ENCODE measurements at regions not wholly inside any gene's neighbourhood (a gene's known extent, or its start where the extent isn't known, plus 50 kb on each side); places are given as distances from the start of the nearest gene placed in this dataset.
"Not testable (repeated sequence)": the region's sequence is repeated elsewhere in the genome, so short reads cannot be mapped to it uniquely, and the experiment has no call there.

DNA sequence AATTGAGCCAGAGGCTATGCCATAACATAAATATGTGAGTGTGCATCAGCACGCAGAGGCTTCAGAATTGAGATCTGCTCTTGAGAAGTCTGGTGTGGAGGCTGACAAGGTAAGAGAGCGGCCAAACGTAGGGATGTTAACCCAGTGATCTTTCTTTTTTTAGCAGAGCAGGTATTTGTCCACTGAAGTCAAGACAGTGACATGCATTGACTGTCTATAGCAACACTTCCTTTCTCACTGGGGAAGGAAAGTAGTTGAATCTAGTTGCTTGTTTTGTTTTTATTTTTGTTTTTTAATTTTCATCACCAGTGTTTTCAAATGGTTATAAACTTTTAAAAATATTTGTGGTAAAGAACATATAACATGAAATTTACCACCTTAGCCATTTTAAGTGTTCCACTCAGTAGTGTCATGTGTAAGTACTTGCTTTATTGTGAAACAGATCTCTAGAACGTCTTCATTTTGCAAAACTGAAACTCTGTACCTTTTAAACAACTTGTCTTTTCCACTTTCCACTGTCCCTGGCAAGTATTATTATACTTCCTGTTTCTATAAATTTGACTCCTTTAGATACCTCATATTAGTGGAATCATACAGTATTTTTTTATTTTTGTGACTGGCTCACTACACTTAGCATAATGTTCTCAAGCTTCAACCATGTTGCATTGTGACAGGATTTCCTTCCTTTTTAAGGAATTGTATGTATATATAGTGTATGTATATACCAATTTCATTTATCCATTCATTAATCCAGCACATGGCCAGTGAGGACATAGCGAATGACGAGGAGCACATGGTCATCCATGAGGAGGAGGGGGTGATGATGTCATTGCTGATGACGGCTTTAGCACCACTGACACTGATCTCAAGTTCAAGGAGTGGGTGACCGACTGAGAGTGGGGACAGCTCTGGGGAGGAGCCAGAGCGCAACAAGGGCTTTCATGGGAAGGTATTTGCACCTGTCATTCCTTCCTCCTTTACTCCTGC lies 80.7 kb upstream of the FABP2 start:
- H3K4me2 ChIP-seq (replicated peaks; ENCODE audit: extremely low read depth, low read length, poor library complexity, severe bottlenecking); H3K9me3 Mint-ChIP-seq; H3K4me1 ChIP-seq (ENCODE audit: control insufficient read depth in 1 of 2, insufficient read depth in 2 of 2, low read length in 2 of 2); H4K20me1 ChIP-seq (ENCODE audit: insufficient read depth, low read length); H3K4me1 Mint-ChIP-seq; H3K4me3 ChIP-seq (replicated peaks in 1 of 3; ENCODE audit: low read depth in 2 of 3, low read length in 3 of 3); H3K27me3 ChIP-seq (ENCODE audit: control insufficient read depth in 2 of 2, insufficient read depth in 2 of 2, low read length in 2 of 2); H3K36me3 ChIP-seq (replicated peaks in 1 of 2; ENCODE audit: control insufficient read depth in 1 of 2, insufficient read depth in 2 of 2, low read length in 2 of 2); H2AFZ ChIP-seq (ENCODE audit: insufficient read depth, low read depth, low read length, poor library complexity, severe bottlenecking); H3K4me3 Mint-ChIP-seq; H3K27ac ChIP-seq (ENCODE audit: low read depth in 1 of 2, low read length in 2 of 2); H3K27me3 Mint-ChIP-seq (ENCODE audit: low read depth in 3 of 3); H3K79me2 ChIP-seq (ENCODE audit: insufficient read depth, low read length); DNase-seq; intact Hi-C loops (cut with micrococcal nuclease); H3K9me3 ChIP-seq (replicated peaks in 1 of 2; ENCODE audit: control insufficient read depth in 1 of 2, insufficient read depth in 1 of 2, low read length in 2 of 2); H3K9ac ChIP-seq (ENCODE audit: insufficient read depth, low read length, poor library complexity, severe bottlenecking); H3K36me3 Mint-ChIP-seq: not testable (repeated sequence)
- WGBS (ENCODE audit: insufficient coverage), result 100% methylated on average over 2 of the region's 9 CpGs
- H3K27ac Mint-ChIP-seq, result peak overlapping the region in 3 of 7 donors; percentile 2 to 56 (median 21)

- H2AFZ ChIP-seq (ENCODE audit: insufficient read depth, low read depth, low read length, poor library complexity, severe bottlenecking); H3K9ac ChIP-seq (ENCODE audit: insufficient read depth, low read length, poor library complexity, severe bottlenecking); H3K27me3 Mint-ChIP-seq (ENCODE audit: low read depth in 3 of 3); H4K20me1 ChIP-seq (ENCODE audit: insufficient read depth, low read length); H3K4me2 ChIP-seq (replicated peaks; ENCODE audit: extremely low read depth, low read length, poor library complexity, severe bottlenecking); intact Hi-C loops (cut with micrococcal nuclease); H3K79me2 ChIP-seq (ENCODE audit: insufficient read depth, low read length); H3K4me1 Mint-ChIP-seq; H3K9me3 Mint-ChIP-seq; H3K36me3 ChIP-seq (replicated peaks in 1 of 2; ENCODE audit: control insufficient read depth in 1 of 2, insufficient read depth in 2 of 2, low read length in 2 of 2); DNase-seq; H3K4me3 ChIP-seq (replicated peaks in 1 of 3; ENCODE audit: low read depth in 2 of 3, low read length in 3 of 3); H3K36me3 Mint-ChIP-seq; H3K9me3 ChIP-seq (replicated peaks in 1 of 2; ENCODE audit: control insufficient read depth in 1 of 2, insufficient read depth in 1 of 2, low read length in 2 of 2); H3K27ac ChIP-seq (ENCODE audit: low read depth in 1 of 2, low read length in 2 of 2); H3K4me3 Mint-ChIP-seq; H3K4me1 ChIP-seq (ENCODE audit: control insufficient read depth in 1 of 2, insufficient read depth in 2 of 2, low read length in 2 of 2); H3K27ac Mint-ChIP-seq; H3K27me3 ChIP-seq (ENCODE audit: control insufficient read depth in 2 of 2, insufficient read depth in 2 of 2, low read length in 2 of 2): not testable (repeated sequence)
- no CpG with 5 or more reads among the region's 3 CpGs for WGBS (ENCODE audit: insufficient coverage)
Measured at GRCh38 chr4:119395701-119396100, 73.8 kb upstream of the FABP2 start.

DNA sequence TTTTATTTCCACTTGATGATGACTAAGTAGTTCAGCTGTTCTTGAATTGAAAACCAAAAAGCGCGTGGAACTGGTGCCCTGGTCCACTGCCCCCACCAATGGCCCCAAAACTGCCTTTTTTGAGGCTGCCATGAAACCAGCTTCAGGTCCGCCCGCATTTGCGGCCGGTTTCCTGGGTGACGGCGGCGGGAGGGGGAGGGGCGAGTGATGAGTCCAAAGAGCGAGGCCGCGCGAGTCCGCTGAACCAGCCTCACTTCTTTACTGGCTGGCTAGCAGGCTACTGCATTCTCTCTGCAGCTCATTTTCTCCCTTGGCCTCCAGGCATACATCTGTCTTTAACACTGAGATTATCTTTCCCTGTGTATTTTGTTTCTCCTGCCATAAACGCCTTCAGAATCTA lies 72.9 kb upstream of the FABP2 start:
- Mint-ChIP-seq H3K36me3 (no peaks in the 10 kb centered on the region), H3K9me3 (peaks cover 0 to 5% (median 0%) of the 10 kb centered on the region in 7 donors), H3K27me3 (ENCODE audit: low read depth in 3 of 3) (no peaks in the 10 kb centered on the region), H3K4me1 (no peaks in the 10 kb centered on the region), H3K27ac (no peak overlapping the region), H3K4me3 (no peak overlapping the region)
- Histone ChIP-seq H3K9me3 (replicated peaks in 1 of 2; ENCODE audit: control insufficient read depth in 1 of 2, insufficient read depth in 1 of 2, low read length in 2 of 2) (no peaks in the 10 kb centered on the region), H2AFZ (ENCODE audit: insufficient read depth, low read depth, low read length, poor library complexity, severe bottlenecking) (no peak overlapping the region), H3K4me3 (replicated peaks in 1 of 3; ENCODE audit: low read depth in 2 of 3, low read length in 3 of 3) (no peak overlapping the region), H4K20me1 (ENCODE audit: insufficient read depth, low read length) (no peaks in the 10 kb centered on the region), H3K4me1 (ENCODE audit: control insufficient read depth in 1 of 2, insufficient read depth in 2 of 2, low read length in 2 of 2) (no peaks in the 10 kb centered on the region), H3K36me3 (replicated peaks in 1 of 2; ENCODE audit: control insufficient read depth in 1 of 2, insufficient read depth in 2 of 2, low read length in 2 of 2) (no peaks in the 10 kb centered on the region), H3K4me2 (replicated peaks; ENCODE audit: extremely low read depth, low read length, poor library complexity, severe bottlenecking) (no peak overlapping the region), H3K9ac (ENCODE audit: insufficient read depth, low read length, poor library complexity, severe bottlenecking) (no peak overlapping the region), H3K27me3 (ENCODE audit: control insufficient read depth in 2 of 2, insufficient read depth in 2 of 2, low read length in 2 of 2) (no peaks in the 10 kb centered on the region), H3K79me2 (ENCODE audit: insufficient read depth, low read length) (no peaks in the 10 kb centered on the region), H3K27ac (ENCODE audit: low read depth in 1 of 2, low read length in 2 of 2) (no peak overlapping the region)
- whole genome bisulfite sequencing (ENCODE audit: insufficient coverage), result over 99% methylated on average over 14 of the region's 16 CpGs
- no peak for DNase-seq
- TF ChIP-seq CTCF (IDR thresholded peaks at IDR 0.05), result no peak
- intact Hi-C loops (cut with micrococcal nuclease), result no loop called here

DNA sequence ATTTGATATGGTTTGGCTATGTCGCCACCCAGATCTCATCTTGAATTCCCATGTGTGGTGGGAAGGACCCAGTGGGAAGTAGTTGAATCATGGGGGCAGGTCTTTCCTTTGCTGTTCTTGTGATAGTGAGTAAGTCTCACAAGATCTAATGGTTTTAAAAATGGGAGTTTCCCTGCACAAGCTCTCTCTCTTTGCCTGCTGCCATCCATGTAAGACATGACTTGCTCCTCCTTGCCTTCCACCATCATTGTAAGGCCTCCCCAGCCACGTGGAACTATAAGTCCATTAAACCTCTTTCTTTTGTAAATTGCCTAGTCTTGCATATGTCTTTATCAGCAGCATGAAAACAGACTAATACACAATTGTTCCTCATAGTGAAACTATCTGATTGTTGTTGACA lies 66.9 kb upstream of the FABP2 start:
- H3K9me3 Mint-ChIP-seq; H3K9me3 ChIP-seq (replicated peaks in 1 of 2; ENCODE audit: control insufficient read depth in 1 of 2, insufficient read depth in 1 of 2, low read length in 2 of 2); H3K4me1 Mint-ChIP-seq; H3K27me3 ChIP-seq (ENCODE audit: control insufficient read depth in 2 of 2, insufficient read depth in 2 of 2, low read length in 2 of 2); H3K36me3 Mint-ChIP-seq; H3K4me3 Mint-ChIP-seq; intact Hi-C loops (cut with micrococcal nuclease); H3K36me3 ChIP-seq (replicated peaks in 1 of 2; ENCODE audit: control insufficient read depth in 1 of 2, insufficient read depth in 2 of 2, low read length in 2 of 2); H3K9ac ChIP-seq (ENCODE audit: insufficient read depth, low read length, poor library complexity, severe bottlenecking); H3K27ac ChIP-seq (ENCODE audit: low read depth in 1 of 2, low read length in 2 of 2); H3K27ac Mint-ChIP-seq; DNase-seq; H3K79me2 ChIP-seq (ENCODE audit: insufficient read depth, low read length); H3K27me3 Mint-ChIP-seq (ENCODE audit: low read depth in 3 of 3); H4K20me1 ChIP-seq (ENCODE audit: insufficient read depth, low read length); H3K4me3 ChIP-seq (replicated peaks in 1 of 3; ENCODE audit: low read depth in 2 of 3, low read length in 3 of 3); H3K4me2 ChIP-seq (replicated peaks; ENCODE audit: extremely low read depth, low read length, poor library complexity, severe bottlenecking); H2AFZ ChIP-seq (ENCODE audit: insufficient read depth, low read depth, low read length, poor library complexity, severe bottlenecking); H3K4me1 ChIP-seq (ENCODE audit: control insufficient read depth in 1 of 2, insufficient read depth in 2 of 2, low read length in 2 of 2): not testable (repeated sequence)
- WGBS (ENCODE audit: insufficient coverage), result no CpG with 5 or more reads among the region's 2 CpGs
